H9 (cell line): ENCODE measurements at regions not wholly inside any gene's neighbourhood (a gene's known extent, or its start where the extent isn't known, plus 50 kb on each side); places are given as distances from the start of the nearest gene placed in this dataset.

Source experiments
- DNase-seq: peaks from one replicate; pipeline ENCODE4 v3.0.0-alpha.2; 2017
- H2AFZ ChIP-seq: one replicate; pipeline ENCODE4 v1.6.1; 2013; ENCODE audit warnings: mild to moderate bottlenecking, low read length, control low read depth, moderate library complexity
- H2AK5ac ChIP-seq: 2 replicates; pipeline ENCODE4 v1.6.1; 2013; ENCODE audit warnings: low read length, control low read depth, mixed read lengths; ENCODE audit not compliant: insufficient read length
- H2BK120ac ChIP-seq: one replicate; pipeline ENCODE4 v1.6.1; 2013; ENCODE audit warnings: low read depth, mild to moderate bottlenecking, low read length, control low read depth, inconsistent platforms; ENCODE audit not compliant: poor library complexity, severe bottlenecking
- H2BK12ac ChIP-seq: 2 replicates; pipeline ENCODE4 v1.6.1; 2013; ENCODE audit warnings: low read length, control low read depth, mixed read lengths, low read depth; ENCODE audit not compliant: insufficient read length
- H2BK15ac ChIP-seq: 2 replicates; pipeline ENCODE4 v1.6.1; 2013; ENCODE audit warnings: low read depth, low read length, control low read depth
- H2BK20ac ChIP-seq: one replicate; pipeline ENCODE4 v1.6.1; 2013; ENCODE audit warnings: low read depth, mild to moderate bottlenecking, low read length, control low read depth, inconsistent platforms; ENCODE audit not compliant: poor library complexity, severe bottlenecking
- H2BK5ac ChIP-seq: 2 replicates; pipeline ENCODE4 v1.6.1; 2013; ENCODE audit warnings: low read length, control low read depth, mixed read lengths; ENCODE audit not compliant: insufficient read length
- H3K14ac ChIP-seq: 2 replicates; pipeline ENCODE4 v1.6.1; 2013; ENCODE audit warnings: low read length, control low read depth; ENCODE audit not compliant: insufficient read depth
- H3K18ac ChIP-seq: 2 replicates; pipeline ENCODE4 v1.6.1; 2013; ENCODE audit warnings: low read depth, mild to moderate bottlenecking, mixed read lengths, low read length, control low read depth; ENCODE audit not compliant: insufficient read length
- H3K23ac ChIP-seq: 2 replicates; pipeline ENCODE4 v1.6.1; 2013; ENCODE audit warnings: low read length, control low read depth, mixed read lengths, low read depth; ENCODE audit not compliant: insufficient read length
- H3K23me2 ChIP-seq: 2 replicates; pipeline ENCODE4 v1.6.1; 2013; ENCODE audit warnings: low read depth, mild to moderate bottlenecking, mixed read lengths, low read length, control low read depth; ENCODE audit not compliant: insufficient read length, poor library complexity, severe bottlenecking
- H3K27ac ChIP-seq: 2 replicates; pipeline ENCODE4 v1.5.1; 2013; ENCODE audit warnings: low read length, control low read depth, mixed read lengths, low read depth; ENCODE audit not compliant: insufficient read length
- H3K27me3 ChIP-seq: 2 replicates; pipeline ENCODE4 v1.6.1; 2013; ENCODE audit warnings: low read length, control low read depth, inconsistent platforms; ENCODE audit not compliant: insufficient read depth
- H3K4ac ChIP-seq: 2 replicates; pipeline ENCODE4 v1.6.1; 2013; ENCODE audit warnings: low read depth, mild to moderate bottlenecking, control low read depth, inconsistent platforms, low read length, moderate library complexity
- H3K4me1 ChIP-seq: 2 replicates; pipeline ENCODE4 v1.6.1; 2013; ENCODE audit warnings: low read length, control low read depth, inconsistent platforms; ENCODE audit not compliant: insufficient read depth
- H3K4me2 ChIP-seq: 2 replicates; pipeline ENCODE4 v1.6.1; 2013; ENCODE audit warnings: low read length, control low read depth, mixed read lengths; ENCODE audit not compliant: insufficient read length, insufficient read depth
- H3K56ac ChIP-seq: 2 replicates; pipeline ENCODE4 v1.6.1; 2013; ENCODE audit warnings: low read depth, mild to moderate bottlenecking, mixed read lengths, low read length, control low read depth; ENCODE audit not compliant: insufficient read length
- H3K79me1 ChIP-seq: 2 replicates; pipeline ENCODE4 v1.6.1; 2013; ENCODE audit warnings: low read depth, mild to moderate bottlenecking, moderate library complexity, low read length, control low read depth, inconsistent platforms; ENCODE audit not compliant: insufficient read depth, poor library complexity, severe bottlenecking
- H3K79me2 ChIP-seq: 2 replicates; pipeline ENCODE4 v1.6.1; 2013; ENCODE audit warnings: low read length, control low read depth, inconsistent platforms; ENCODE audit not compliant: insufficient read depth
- H3K9ac ChIP-seq: 2 replicates; pipeline ENCODE4 v1.6.1; 2013; ENCODE audit warnings: low read length, control low read depth, mixed read lengths; ENCODE audit not compliant: insufficient read length; ENCODE audit errors: extremely low read depth
- H3K9me3 ChIP-seq: one replicate; pipeline ENCODE4 v1.6.1; 2013; ENCODE audit warnings: low read depth, low read length, inconsistent platforms; ENCODE audit not compliant: control insufficient read depth
- H3T11ph ChIP-seq: one replicate; pipeline ENCODE4 v1.6.1; 2013; ENCODE audit warnings: mild to moderate bottlenecking, low read length, control low read depth, inconsistent platforms
- H4K20me1 ChIP-seq: one replicate; pipeline ENCODE4 v1.6.1; 2013; ENCODE audit not compliant: control insufficient read depth, insufficient read length, insufficient read depth
- H4K5ac ChIP-seq: 2 replicates; pipeline ENCODE4 v1.6.1; 2013; ENCODE audit warnings: low read depth, mild to moderate bottlenecking, mixed read lengths, low read length, control low read depth; ENCODE audit not compliant: insufficient read length
- H4K8ac ChIP-seq: replicated peaks from 2 replicates; pipeline ENCODE4 v1.6.1; 2013; ENCODE audit warnings: low read length, control low read depth, mixed read lengths, low read depth; ENCODE audit not compliant: insufficient read length
- H4K91ac ChIP-seq: 2 replicates; pipeline ENCODE4 v1.6.1; 2013; ENCODE audit warnings: low read depth, mild to moderate bottlenecking, moderate library complexity, mixed read lengths, low read length, control low read depth; ENCODE audit not compliant: insufficient read length
- H3K27ac Mint-ChIP-seq, 3 experiments: 2 replicates in 2 of 3; 3 replicates in 1 of 3; pipeline ENCODE4 v1.8.0; 2020 to 2021; ENCODE audit warnings: mixed read lengths in 3 of 3, mild to moderate bottlenecking in 1 of 3, moderate library complexity in 1 of 3
- H3K27me3 Mint-ChIP-seq: 2 replicates; pipeline ENCODE4 v1.8.0; 2021; ENCODE audit warnings: low read depth, mild to moderate bottlenecking, moderate library complexity, mixed read lengths
- H3K36me3 Mint-ChIP-seq, 3 experiments: 2 replicates in 2 of 3; 3 replicates in 1 of 3; pipeline ENCODE4 v1.8.0; 2020 to 2021; ENCODE audit warnings: low read depth in 3 of 3, mixed read lengths in 3 of 3; ENCODE audit not compliant: insufficient read depth in 1 of 3
- H3K4me1 Mint-ChIP-seq, 2 experiments: 2 replicates each; pipeline ENCODE4 v1.8.0; 2020; ENCODE audit warnings: mixed read lengths in 2 of 2
- H3K4me3 Mint-ChIP-seq, 2 experiments: 2 replicates in 1 of 2; 3 replicates in 1 of 2; pipeline ENCODE4 v1.8.0; 2020 to 2021; ENCODE audit warnings: mild to moderate bottlenecking in 2 of 2, mixed read lengths in 2 of 2, moderate library complexity in 1 of 2
- H3K9me3 Mint-ChIP-seq, 2 experiments: 2 replicates in 1 of 2; 3 replicates in 1 of 2; pipeline ENCODE4 v1.8.0; 2020; ENCODE audit warnings: mild to moderate bottlenecking in 2 of 2, mixed read lengths in 2 of 2, moderate library complexity in 1 of 2
- CTCF ChIP-seq: fragments of 200-600 bp; sonication (generic); conservative IDR thresholded peaks from 3 replicates; pipeline ENCODE4 v1.8.0; 2021; ENCODE audit warnings: antibody characterized with exemption, mild to moderate bottlenecking
- WGBS: extraction: QIAGEN DNeasy Blood & Tissue Kit; methylation state at CpG from one replicate; pipeline ENCODE4 v1.1.7; 2013; ENCODE audit warnings: missing lambda C conversion rate, low lambda C conversion rate, mixed read lengths; ENCODE audit not compliant: insufficient read length; ENCODE audit errors: extremely low coverage; 5-methylcytosine and 5-hydroxymethylcytosine counted together

GRCh38 chr7:91537260-91538152 lies 273.3 kb downstream of the FZD1 start:
- no peak for DNase-seq
- WGBS: no CpG with 5 or more reads among the region's 9 CpGs
- Histone ChIP-seq H2BK5ac (no peak overlapping the region), H4K8ac (no peak overlapping the region), H3K23ac (no peak overlapping the region), H3K9ac (no peak overlapping the region), H3K4me1 (no peaks in the 10 kb centered on the region), H2BK15ac (no peak overlapping the region), H3K27me3 (no peaks in the 10 kb centered on the region), H4K5ac (no peak overlapping the region), H4K91ac (no peak overlapping the region), H3K18ac (no peak overlapping the region), H3K4ac (no peak overlapping the region), H3K4me2 (no peak overlapping the region), H3K56ac (no peak overlapping the region), H3K79me2 (no peaks in the 10 kb centered on the region), H3K79me1 (no peaks in the 10 kb centered on the region), H3T11ph (no peak overlapping the region), H2BK20ac (no peak overlapping the region), H3K23me2 (no peaks in the 10 kb centered on the region), H2BK12ac (no peak overlapping the region), H2AK5ac (no peak overlapping the region), H3K9me3 (no peaks in the 10 kb centered on the region), H2BK120ac (no peak overlapping the region), H2AFZ (no peak overlapping the region), H3K27ac (no peak overlapping the region), H3K14ac (no peak overlapping the region), H4K20me1 (no peaks in the 10 kb centered on the region)
- Mint-ChIP-seq H3K4me1 (peaks cover 13 to 16% of the 10 kb centered on the region in 2 experiments), H3K4me3 (no peak overlapping the region), H3K9me3 (peaks cover 2 to 5% of the 10 kb centered on the region in 2 experiments; a peak in 2 of 5 replicates), H3K27ac (peak overlapping the region in 2 of 3 experiments; percentile 37 to 68; a peak in 1 of 7 replicates), H3K27me3 (no peaks in the 10 kb centered on the region), H3K36me3 (peaks cover 0 to 1% (median 0%) of the 10 kb centered on the region in 3 experiments; a peak in 2 of 7 replicates)
- TF ChIP-seq CTCF: no peak
